GM21367 (cell line): ENCODE measurements at regions not wholly inside any gene's neighbourhood (a gene's known extent, or its start where the extent isn't known, plus 50 kb on each side); places are given as distances from the start of the nearest gene placed in this dataset.

Experiments
- ATAC-seq: cut with Tn5 transposase; IDR thresholded peaks from one replicate; pipeline ENCODE4 v1.9.1; 2021; ENCODE audit not compliant: unreplicated experiment

- ATAC-seq: no peak
These were observed 257.4 kb downstream of the BRD1 start for GRCh38 chr22:49570032-49570848.

- ATAC-seq: no peak
These were observed 258.2 kb downstream of the BRD1 start for GRCh38 chr22:49569286-49570031.

DNA sequence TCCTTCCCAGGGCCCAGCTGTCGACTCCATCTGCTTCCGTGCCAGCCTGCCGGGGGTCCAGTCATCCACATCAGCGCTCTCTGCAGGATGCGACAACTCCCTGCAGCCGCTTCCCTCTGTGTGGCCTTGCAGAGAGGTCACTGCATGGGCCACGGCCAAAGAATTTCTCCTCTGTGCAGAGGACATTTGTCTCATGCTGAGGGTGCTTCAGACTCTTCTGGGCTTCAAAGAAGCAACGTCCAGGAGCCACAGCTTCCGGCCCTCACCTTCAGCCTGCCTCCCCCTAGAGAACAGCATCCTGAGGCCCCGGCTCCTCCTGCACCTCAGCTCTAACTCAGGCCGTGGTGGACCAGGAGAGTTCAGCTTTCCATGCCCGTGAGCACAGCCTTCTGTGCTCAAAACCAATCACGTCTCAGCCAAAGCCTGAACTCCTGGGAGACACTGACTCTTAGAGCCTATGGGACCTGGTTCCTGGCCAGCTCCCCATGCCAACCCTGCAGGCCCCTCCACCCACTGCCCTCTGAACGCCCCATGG is 258.9 kb downstream of the BRD1 start:
- ATAC-seq: no peak

GRCh38 chr22:49567899-49568750 is 259.5 kb downstream of the BRD1 start:
- ATAC-seq: no peak

DNA sequence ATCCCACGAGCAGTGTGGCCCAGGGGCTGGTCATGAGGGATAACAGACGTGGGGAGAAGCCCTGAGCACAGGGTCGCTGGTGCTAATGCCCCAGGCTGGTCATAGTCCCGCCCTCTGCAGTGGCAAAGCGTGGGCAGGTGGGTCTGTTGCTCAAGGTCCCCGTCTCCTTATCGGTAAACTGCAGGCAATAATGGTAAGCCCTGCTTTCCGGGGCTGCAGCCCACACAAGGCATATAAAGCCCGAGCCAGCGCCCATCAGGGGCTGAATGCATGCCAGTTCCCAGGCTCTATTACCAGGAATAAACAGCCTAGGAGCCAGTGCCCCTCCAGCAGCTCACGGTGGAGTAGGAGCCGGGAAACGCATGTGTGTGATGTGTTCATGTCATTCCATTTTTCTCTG is 261.0 kb downstream of the BRD1 start:
- ATAC-seq: no peak

- ATAC-seq: no peak
These were observed 261.5 kb downstream of the BRD1 start for GRCh38 chr22:49566141-49566541.

DNA sequence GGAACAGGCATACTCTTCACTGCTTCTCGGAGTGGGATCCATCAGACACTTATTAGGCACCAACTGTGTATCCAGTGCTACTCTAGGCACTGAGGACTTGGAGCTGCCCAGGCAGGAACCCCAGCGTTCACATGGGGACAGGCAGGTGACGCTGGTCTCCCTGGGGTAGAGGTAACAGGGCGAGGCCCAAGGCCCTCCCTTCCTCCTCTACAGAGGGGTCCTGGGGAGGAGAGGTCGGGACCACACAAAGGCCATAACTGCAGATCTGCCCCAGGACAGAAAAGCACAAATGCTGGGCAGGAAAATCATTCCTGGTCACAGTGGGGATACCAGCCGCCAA is 262.2 kb downstream of the BRD1 start:
- no peak for ATAC-seq

DNA sequence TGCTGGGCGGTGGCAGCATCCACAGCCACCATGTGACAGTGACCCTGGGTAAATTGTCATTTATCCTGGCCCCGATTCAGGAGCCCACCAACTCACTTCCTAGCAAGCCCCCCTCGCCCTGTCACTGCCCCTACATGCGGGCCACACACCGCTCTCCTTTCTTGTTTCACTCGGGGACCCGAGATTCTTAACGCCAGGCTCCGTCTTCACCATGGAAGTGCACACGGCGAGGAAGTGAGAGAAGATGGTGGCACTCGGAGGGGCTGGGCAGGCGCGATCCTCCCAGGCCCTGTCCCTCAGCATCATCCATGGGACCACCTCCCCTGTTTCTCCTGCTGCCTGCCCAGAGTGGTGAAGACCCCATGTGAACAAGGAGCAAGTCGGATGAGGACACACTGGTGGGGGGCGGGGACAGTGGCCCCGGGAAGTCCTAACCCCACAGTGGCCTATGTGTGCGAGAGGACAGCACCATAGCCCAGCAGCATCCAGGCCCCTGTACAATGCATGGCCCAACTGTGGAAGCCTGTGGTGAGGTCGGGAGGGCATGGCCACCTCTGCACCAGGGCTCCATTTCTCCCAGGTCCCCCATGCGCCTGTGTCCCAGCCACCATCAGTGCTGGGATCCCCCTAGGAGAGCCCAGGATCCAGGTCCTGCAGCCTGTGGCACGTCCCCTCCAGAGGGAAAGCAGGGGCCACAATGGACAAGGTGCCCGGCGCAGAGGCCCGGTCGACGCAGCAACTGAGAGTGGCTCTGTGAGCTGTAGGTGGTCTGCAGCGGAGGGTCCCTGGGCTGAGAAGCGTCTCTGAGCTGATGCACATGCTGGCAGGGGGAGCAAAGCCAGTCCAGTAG is 262.8 kb downstream of the BRD1 start:
- no peak for ATAC-seq

DNA sequence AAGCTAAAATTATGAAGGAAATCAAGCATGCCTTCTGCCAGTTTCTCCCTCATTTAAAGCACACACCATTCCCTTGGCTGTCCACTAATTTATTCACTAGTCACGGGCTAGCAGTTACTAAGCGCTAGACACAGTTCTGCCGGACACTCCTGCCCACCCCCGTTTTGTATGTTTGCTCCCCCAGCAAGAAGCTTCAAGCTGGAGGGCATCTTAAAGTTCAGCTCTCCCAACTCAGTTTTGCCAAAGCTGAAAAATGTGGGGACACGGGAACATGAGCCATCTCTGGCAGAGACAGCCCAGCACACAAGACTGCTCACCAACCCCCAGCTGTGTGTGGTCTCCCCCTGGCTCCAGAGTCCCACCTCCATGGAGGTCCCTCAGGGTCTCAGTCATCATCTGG is 263.6 kb downstream of the BRD1 start:
- ATAC-seq: no peak

GRCh38 chr22:49562685-49563249 is 264.9 kb downstream of the BRD1 start:
- no peak for ATAC-seq

GRCh38 chr22:49561976-49562375 is 265.7 kb downstream of the BRD1 start:
- ATAC-seq: no peak

GRCh38 chr22:49561338-49561737 is 266.3 kb downstream of the BRD1 start:
- no peak for ATAC-seq

- ATAC-seq: no peak
These were observed 272.1 kb downstream of the BRD1 start for GRCh38 chr22:49555526-49555925.

DNA sequence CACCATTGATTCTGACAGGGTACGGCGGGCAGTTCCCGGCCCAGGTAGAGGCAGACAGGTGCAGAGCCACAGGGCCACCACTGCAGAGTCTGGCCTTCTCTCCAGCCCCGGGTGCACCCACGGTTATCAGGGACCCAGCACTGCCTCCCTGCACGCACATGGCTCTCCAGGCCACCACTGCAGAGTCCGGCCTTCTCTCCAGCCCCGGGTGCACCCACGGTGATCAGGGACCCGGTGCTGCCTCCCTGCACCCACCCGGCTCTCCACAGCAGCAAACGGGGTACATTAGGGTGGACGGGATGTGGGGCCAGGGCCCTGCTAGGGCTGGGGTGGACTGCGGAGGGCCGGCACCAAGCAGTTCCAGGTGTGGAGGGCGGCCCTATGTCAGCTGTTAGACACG is 272.9 kb downstream of the BRD1 start:
- ATAC-seq: no peak

- no peak for ATAC-seq
These were observed 273.4 kb downstream of the BRD1 start for GRCh38 chr22:49554296-49554625.

GRCh38 chr22:49553518-49554295 is 274.0 kb downstream of the BRD1 start:
- no peak for ATAC-seq

DNA sequence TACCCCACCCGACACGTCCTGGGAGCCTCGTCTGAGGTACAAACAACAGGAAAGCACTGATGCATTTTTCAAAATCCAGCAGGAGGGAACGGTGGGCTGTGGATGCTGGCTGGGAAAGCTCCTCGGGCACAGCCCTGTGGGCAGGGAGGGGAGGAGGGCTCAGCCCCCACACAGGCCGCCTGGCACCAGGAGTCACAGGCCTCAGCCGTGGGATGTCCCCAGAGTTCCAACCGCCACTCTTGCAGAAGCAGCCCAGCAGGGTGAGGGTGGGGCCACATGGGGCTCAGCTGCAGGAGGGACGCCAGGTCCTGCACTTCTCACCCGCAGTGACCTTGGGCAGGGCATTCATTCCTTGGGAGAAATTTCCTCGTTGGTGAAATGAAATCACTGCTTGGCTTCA is 274.6 kb downstream of the BRD1 start:
- ATAC-seq: no peak

GRCh38 chr22:49551897-49552614 is 275.6 kb downstream of the BRD1 start:
- ATAC-seq: no peak

GRCh38 chr22:49551446-49551845 is 276.2 kb downstream of the BRD1 start:
- no peak for ATAC-seq
